ENCODE measurements at regions not wholly inside any gene's neighbourhood (a gene's known extent, or its start where the extent isn't known, plus 50 kb on each side); places are given as distances from the start of the nearest gene placed in this dataset.

DNA sequence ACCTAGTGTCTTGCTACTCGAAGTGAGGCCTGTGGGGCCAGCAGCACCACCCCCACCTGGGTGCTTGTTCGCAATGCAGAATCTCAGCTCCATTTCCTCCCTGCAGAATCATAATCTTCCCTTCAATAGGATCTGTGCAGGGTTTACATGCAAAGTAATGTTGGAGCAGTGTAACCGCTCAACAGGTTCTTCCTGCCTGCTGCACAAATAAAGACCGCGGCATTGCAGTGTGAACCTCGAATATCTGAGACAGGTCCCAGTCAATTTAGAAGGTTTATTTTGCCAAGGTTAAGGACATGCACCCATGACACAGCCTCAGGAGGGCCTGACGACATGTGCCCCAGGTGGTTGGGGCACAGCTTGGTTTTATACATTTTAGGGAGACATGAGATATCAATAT, 119.2 kb downstream of the TLR5 start:
- no peak for TF ChIP-seq GATA3 (IDR thresholded peaks at IDR 0.05; ENCODE audit: low read depth, low read length)
- TF ChIP-seq GATA2 (IDR thresholded peaks at IDR 0.05; ENCODE audit: low read depth, low read length) = no peak

DNA sequence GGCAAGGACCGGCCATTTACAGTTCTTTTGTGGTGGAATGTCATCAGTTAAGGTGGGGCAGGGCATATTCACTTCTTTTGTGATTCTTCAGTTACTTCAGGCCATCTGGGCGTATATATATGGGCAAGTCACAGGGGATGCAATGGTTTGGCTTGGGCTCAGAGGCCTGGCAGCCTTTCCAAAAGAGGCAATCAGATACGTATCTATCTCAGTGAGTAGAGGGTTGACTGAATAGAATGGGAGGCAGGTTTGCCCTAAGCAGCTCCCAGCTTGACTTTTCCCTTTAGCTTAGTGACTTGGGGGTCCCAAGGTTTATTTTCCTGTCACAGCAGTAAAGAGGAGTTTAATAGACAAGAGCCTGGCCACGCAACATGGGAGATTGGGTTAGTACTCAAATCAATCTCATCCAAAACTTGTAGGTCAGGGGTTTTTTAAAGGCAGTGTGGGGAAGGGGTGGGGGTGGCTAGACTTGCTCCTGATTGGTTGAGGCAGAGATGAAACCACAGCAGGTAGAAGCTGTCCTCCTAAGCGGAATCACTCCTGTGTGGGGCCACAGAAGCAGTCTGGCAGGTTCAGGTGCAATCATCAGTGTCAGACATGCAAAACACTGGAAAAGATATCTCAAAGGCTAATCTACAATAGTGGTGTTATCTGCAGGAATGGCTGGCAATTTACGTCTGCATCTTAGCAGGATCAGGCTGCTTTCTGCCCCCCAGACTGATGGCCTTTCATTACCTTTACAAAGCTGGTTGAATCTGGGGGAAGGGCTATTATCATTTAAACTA, 112.9 kb downstream of the TLR5 start:
- TF ChIP-seq GATA3 (IDR thresholded peaks at IDR 0.05; ENCODE audit: low read depth, low read length) (no peak), GATA2 (IDR thresholded peaks at IDR 0.05; ENCODE audit: low read depth, low read length) (peak; percentile 71)

DNA sequence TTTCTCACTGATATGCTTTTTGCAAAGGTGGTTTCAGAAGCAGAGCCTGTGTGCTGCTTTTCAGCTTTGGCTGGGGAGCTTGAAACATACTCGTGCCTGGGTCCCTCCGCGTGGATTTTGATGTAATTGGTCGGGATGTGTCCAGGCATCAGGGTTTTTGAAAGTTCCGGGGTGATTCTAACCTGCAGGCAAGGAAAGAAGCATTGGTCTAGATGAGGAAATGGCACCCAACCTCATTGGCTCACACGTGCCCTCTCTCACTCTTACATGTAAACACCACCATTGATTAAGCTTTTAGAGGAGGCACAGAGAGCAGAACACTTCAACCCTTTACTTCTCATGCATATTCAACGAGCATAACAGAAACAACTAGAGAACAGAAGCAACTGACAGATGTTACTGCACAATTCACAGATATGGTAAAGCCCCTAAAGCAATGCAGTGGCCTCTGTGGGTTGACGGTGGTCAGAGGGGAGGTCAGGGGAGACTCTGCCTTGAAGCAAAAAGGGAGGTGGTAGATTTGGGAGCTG, 112.1 kb downstream of the TLR5 start:
- TF ChIP-seq GATA3 (IDR thresholded peaks at IDR 0.05; ENCODE audit: low read depth, low read length) = no peak
- TF ChIP-seq GATA2 (IDR thresholded peaks at IDR 0.05; ENCODE audit: low read depth, low read length) = no peak

DNA sequence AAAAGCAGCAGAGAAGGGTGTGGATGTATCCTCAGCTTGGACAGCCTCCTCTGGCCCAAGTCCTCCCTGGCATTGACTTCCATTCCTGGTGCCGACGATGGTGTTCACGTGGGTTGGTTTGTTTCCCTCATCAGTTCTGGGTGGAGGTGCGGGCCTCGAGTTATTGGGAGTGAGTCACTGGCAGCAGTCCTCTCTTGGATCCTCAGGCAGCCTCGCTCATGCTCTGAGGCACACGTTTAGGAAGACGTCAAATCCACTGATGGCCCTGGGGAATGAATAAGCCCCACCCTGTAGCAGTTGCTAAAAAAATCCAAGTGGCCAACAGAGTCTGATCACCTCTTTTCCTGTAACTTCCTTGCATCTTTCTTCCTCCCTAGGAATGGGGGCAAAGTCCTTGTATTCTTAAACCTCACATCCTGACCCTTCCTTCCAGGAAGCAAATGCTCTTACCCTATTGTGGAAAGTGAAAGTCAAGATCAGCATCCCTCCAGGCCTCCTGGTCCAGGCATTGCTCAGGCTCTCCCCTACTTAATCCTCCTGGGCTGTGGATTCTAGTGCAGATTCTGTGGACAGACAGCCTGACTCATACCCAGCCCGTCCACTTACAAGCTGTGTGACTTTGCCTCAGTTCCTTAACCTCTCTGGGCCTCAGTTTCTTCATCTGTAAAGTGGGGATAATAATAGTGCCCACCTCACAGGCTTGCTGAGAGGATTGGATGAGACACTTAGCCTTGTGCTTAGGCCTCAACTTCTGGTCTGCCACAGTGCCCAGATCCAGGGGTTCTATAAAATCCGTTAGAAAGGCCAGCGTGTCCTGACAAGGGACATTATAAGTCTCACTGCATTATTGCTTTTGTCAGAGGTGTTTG, 111.1 kb downstream of the TLR5 start:
- TF ChIP-seq GATA2 (IDR thresholded peaks at IDR 0.05; ENCODE audit: low read depth, low read length) (no peak), GATA3 (IDR thresholded peaks at IDR 0.05; ENCODE audit: low read depth, low read length) (no peak)

DNA sequence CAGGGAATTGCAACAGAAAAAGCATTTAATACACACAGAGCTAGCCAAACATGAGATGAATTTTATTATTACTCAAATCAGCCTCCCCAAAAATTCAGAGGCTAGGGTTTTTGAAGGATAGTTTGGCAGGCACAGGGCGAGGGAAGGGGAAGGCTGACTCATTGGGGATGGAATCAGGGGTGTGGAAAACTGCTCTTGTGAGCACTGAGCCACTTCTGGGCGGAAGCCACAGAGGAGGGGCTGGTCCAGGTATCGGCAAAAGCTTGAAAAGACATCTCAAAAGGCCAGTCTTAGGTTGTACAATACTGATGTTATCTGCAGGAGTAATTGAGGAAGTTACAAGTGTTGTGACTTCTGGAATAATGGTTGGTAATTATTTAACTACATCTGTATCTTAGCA, 109.4 kb downstream of the TLR5 start:
- TF ChIP-seq GATA2 (IDR thresholded peaks at IDR 0.05; ENCODE audit: low read depth, low read length) = no peak
- TF ChIP-seq GATA3 (IDR thresholded peaks at IDR 0.05; ENCODE audit: low read depth, low read length) = no peak

DNA sequence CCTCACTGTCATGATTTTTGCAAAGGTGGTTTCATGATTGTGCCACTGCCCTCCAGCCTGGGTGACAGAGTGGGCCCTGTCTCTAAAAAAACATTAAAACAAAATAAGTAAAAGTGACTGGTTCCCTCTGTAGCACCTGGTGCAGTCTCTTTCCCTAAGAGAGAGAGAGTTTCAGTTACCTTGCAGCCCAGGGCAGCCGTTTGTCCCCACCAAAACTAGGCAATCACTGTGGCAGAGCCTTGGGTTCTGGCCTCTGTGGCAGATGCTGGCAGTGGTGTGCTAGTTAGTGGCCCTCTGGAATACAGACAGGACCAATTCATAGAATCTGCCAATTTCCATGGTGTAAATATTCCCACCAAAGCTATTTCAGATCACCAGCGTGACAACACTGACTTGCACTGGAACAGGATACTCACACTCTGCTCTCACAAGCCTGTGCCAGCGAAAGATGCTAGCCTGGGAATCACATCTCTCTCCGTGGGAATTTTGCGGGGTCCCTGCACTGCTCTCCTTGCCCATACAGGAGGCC, 108.7 kb downstream of the TLR5 start:
- TF ChIP-seq GATA2 (IDR thresholded peaks at IDR 0.05; ENCODE audit: low read depth, low read length) (no peak), GATA3 (IDR thresholded peaks at IDR 0.05; ENCODE audit: low read depth, low read length) (no peak)

DNA sequence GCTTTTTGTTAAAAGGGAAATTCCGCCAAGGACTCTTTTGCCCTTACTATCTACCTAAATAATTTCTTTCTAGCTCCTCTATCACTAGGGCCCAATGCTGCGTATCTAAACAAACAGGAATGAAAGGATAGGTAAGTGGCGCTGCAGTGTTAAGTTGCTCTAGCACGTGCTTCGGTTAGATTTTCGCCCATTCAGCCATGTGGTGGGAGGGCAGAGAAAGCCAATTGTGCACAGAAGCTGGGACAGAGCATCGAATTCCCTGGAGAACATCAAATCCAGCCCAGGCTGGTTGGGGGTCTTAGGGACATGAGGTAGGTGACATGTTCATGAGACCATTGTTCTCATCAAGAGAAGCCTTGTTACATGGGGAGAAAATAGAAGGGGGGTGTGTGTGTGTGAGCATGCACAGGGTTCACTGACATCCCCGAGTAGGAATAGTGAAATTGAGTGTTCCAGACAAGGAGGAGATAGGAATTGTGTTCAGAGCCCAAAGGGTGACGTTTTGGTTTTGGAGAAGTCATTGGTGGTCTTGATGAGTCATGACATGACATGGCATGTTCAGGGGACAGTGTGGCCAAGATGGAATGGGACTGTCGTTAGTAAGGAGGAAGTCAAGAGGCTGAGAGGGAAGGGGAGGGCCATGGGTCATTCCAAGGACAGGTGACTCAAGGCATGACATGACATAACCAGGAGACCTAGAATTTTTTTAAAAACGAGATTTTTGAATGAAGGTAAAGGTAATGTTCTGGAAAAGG, 107.1 kb downstream of the TLR5 start:
- TF ChIP-seq GATA3 (IDR thresholded peaks at IDR 0.05; ENCODE audit: low read depth, low read length) = no peak

DNA sequence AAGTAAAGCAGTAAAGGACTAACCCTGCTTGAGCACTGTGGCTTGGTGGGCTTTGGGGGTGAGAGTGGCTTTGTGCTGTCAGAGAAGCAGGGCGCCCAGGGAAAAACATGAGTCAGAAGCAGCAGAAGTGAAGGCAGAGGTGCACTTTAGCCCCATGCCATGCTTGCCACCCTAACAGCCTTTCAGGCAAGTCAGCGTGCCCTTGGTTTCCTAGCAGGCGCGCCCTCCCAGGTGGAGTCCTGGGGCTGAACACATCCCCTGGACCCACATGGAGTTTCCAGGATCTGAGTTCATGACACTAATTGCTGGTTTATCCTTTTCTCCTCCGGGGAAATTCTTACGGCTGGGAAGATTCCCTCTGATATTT, 106.6 kb downstream of the TLR5 start:
- TF ChIP-seq GATA3 (IDR thresholded peaks at IDR 0.05; ENCODE audit: low read depth, low read length) (no peak), GATA2 (IDR thresholded peaks at IDR 0.05; ENCODE audit: low read depth, low read length) (no peak)

DNA sequence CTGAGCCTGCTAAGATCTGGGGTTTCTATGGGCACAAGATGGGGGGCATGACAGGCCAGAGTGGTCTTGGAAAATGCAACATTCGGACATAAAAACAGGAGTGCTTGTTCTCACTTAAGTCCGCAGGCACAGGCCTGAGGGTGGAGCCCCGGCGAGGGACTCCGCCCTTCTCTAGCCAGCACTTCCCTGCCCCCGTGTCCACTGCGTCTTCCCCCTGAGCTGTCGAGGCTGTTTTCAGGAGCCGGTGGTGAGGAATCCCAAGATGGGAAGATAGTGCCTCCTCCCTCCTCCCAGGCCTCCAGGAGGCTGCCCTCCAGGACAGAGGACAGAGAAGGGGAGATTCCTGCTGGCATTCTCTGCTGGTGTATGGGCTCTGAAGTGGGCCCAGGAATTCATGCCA, 105.2 kb downstream of the TLR5 start:
- TF ChIP-seq GATA3 (IDR thresholded peaks at IDR 0.05; ENCODE audit: low read depth, low read length) = no peak
- no peak for TF ChIP-seq GATA2 (IDR thresholded peaks at IDR 0.05; ENCODE audit: low read depth, low read length)

DNA sequence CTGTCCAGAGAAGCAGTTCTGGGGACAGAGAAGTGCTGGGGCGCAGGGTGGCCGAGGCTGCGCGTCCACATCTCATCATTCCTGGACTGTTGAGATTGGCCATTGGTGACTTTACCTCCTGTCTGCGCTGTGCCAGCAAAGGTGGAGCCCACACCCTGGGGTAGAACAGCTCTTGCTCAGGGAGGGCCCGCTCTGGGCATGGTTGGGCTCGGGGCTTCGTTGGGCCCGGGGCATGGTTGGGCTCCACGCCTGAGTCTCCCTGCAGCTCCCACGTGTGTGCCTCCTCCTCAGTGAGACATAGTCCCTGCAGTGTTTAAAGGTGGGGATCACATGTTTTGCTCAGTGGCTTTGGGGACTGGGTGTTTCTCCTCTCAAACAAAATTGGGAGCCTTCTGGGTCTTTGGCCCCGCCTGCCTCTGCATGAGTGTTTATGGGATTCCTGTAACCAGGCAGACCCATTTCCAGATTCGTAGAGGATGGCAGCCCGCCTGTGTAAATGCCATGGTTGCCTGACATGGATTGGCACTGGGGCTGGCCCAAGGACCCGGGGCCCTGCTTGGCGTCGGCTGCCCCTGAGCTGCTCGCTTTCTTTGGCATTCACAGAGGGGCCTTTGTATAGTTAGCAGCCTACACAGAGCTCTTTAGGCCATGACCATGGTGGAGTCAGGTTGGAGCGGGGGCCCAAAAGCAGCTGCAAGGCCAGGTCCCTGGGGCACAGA, 104.6 kb downstream of the TLR5 start:
- no peak for TF ChIP-seq GATA3 (IDR thresholded peaks at IDR 0.05; ENCODE audit: low read depth, low read length)
- TF ChIP-seq GATA2 (IDR thresholded peaks at IDR 0.05; ENCODE audit: low read depth, low read length) = no peak

DNA sequence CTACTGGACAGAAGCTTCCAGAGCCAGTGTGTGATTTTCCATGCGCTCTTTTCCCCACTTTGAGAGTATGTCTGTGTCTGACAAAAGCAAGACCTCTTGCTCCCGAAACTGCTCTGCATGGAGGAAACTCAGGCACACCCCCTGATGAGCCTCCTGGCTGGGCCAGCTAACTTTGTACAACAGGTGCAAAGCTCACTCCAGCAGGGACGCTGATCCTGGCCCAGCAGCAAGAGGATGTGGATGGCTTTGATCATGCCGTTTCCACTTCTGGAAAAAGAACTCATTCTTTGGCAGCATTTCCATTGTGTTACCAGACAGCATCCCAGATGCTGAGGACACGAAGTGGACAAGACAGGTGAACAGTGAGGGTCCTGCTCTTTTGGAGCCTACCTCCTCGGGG, 103.1 kb downstream of the TLR5 start:
- TF ChIP-seq GATA3 (IDR thresholded peaks at IDR 0.05; ENCODE audit: low read depth, low read length) = no peak
- TF ChIP-seq GATA2 (IDR thresholded peaks at IDR 0.05; ENCODE audit: low read depth, low read length) = no peak

DNA sequence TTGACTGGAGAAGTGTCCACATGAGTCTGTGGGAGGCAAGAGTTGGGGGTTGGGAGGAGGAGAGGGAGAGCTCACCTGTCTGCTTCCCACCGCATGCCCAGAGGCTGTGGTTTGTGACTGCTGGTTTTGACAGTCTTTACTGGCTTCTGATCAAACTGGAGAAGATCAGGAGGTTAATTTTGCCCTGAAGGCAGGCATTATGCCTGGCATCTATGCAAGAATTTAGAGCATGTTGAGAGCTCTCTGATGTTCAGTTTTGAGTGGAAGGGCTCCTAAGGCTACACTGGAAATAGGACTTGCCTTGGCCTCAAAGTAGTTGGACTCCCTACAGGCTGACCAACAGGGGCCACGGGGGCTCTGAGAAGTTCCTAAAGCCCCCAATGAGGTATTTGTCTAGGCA, 101.6 kb downstream of the TLR5 start:
- TF ChIP-seq GATA3 (IDR thresholded peaks at IDR 0.05; ENCODE audit: low read depth, low read length) = no peak
- TF ChIP-seq GATA2 (IDR thresholded peaks at IDR 0.05; ENCODE audit: low read depth, low read length) = no peak

DNA sequence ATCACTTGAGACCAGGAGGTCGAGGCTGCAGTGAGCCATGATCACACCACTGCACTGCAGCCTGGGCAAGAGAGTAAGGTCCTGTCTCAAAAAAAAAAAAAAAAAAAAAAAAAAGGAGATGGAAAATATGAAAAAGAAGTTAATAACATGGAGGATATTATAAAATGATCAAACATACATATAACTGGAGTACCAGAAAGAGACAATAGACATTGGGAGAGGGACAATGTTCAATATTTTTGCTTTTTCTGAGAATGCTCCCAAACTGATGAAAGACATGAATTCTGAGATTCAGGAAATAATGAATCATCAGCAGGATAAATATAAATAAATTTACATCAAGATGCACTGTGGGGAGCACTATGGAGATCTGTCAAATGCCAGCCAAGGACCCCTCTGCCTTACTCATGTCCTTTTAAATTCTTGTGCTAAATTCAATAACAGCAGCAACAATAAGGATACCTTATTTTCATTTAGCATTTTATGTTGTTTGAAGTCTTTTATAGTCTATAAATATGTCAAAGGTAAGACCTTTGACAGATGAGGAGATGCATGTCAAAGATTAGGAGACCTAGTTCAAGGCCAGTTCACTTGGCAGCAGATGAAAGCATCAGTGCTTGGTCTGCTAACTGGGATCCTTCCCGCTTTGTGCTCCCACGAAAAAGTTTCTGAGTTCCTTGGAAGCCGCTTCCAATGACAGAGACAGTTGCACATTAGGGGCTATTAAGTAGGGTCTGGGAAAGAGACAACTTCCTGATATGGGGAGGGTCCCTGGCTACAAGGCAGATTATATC, 97.7 kb downstream of the TLR5 start:
- TF ChIP-seq GATA2 (IDR thresholded peaks at IDR 0.05; ENCODE audit: low read depth, low read length) (no peak), GATA3 (IDR thresholded peaks at IDR 0.05; ENCODE audit: low read depth, low read length) (no peak)
